ENCODE measurements at regions not wholly inside any gene's neighbourhood (a gene's known extent, or its start where the extent isn't known, plus 50 kb on each side); places are given as distances from the start of the nearest gene placed in this dataset.

DNA sequence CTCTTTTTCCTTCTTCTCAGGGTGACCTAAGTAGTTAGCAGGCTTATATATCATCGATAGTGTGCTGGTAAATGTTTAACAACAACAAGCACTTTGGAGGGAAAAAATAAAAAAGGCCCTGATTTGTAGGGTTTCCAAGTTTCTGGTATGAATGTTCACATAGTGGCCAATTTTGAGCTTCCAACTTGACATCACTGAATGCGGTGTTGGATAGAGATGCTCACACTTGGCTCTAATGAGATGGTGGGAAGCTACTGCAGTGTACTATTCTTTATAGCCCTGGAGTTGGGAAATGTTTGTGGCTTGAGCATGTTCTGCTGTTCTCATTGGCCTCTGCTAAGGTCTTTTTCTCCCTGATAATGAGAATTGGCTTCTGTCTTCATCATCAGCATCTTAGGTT lies 875.3 kb downstream of the PCDH7 start:
- no peaks in the 10 kb centered on the region for H3K4me1 ChIP-seq
- peak in 1 of 2 donors; percentile 42 for DNase-seq
- H3K27ac ChIP-seq: no peak overlapping the region
- no peak for TF ChIP-seq CTCF (IDR thresholded peaks at IDR 0.05)
- no peak for TF ChIP-seq POLR2AphosphoS5 (IDR thresholded peaks at IDR 0.05)
- no peak for TF ChIP-seq EP300 (IDR thresholded peaks at IDR 0.05)
- no peak for TF ChIP-seq POLR2A (IDR thresholded peaks at IDR 0.05)
- H3K27me3 ChIP-seq: no peaks in the 10 kb centered on the region
- no peaks in the 10 kb centered on the region for H3K9me3 ChIP-seq
- no peak overlapping the region for H3K4me3 ChIP-seq
- H3K36me3 ChIP-seq: no peaks in the 10 kb centered on the region
- 75 to 89% (median 83%) methylated on average over 2 of the region's 2 CpGs for WGBS, 5 donors
- intact Hi-C loops (cut with DNase I; ENCODE audit: low total_unique reads): no loop called here

DNA sequence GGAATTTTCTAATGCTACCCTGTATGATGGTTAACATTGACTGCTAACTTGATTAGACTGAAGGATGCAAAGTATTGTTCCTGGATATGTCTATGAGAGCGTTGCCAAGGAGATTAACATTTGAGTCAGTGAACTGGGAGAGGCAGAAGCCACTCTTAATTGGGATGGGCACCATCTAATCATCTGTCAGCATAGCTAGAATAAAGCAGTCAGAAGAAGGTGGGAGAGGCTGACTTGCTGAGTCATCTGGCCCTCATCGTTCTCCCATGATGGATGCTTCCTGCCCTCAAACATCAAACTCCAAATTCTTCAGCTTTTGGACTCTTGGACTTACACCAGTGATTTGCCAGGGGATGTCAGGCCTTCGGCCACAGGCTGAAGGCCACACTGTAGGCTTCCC lies 878.5 kb downstream of the PCDH7 start:
- Histone ChIP-seq H3K9me3 (no peaks in the 10 kb centered on the region), H3K27me3 (no peaks in the 10 kb centered on the region), H3K4me3 (no peak overlapping the region), H3K27ac (no peak overlapping the region), H3K36me3 (no peaks in the 10 kb centered on the region), H3K4me1 (no peaks in the 10 kb centered on the region)
- intact Hi-C loops (cut with DNase I; ENCODE audit: low total_unique reads): no loop called here
- DNase-seq: no peak
- TF ChIP-seq CTCF (IDR thresholded peaks at IDR 0.05): no peak
- TF ChIP-seq POLR2AphosphoS5 (IDR thresholded peaks at IDR 0.05): no peak
- TF ChIP-seq EP300 (IDR thresholded peaks at IDR 0.05): no peak
- TF ChIP-seq POLR2A (IDR thresholded peaks at IDR 0.05): no peak
- 76 to 90% (median 82%) methylated on average over 3 of the region's 3 CpGs for WGBS, 5 donors

DNA sequence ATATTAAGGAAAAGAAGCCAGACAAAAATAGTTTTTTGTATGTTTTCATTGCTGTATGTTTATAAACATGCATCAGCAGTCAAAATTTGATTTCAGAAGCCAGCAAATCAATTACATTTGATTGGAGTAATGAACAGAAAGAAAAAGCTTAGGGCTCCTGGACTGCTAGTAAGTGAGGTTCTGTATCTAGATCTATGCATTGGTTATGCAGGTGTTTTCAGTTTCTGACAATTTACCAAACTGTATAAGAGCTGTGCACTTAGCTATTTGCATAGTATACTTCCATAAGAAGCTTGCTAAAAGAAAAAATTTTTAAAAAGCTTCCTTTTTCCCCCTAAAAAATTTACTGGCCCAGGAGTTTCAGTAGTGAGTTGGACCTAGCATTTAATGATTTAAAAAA lies 881.6 kb downstream of the PCDH7 start:
- intact Hi-C loops (cut with DNase I; ENCODE audit: low total_unique reads): no loop called here
- H3K4me1 ChIP-seq: no peaks in the 10 kb centered on the region
- no peak overlapping the region for H3K27ac ChIP-seq
- H3K4me3 ChIP-seq: no peak overlapping the region
- H3K9me3 ChIP-seq: no peaks in the 10 kb centered on the region
- no peaks in the 10 kb centered on the region for H3K36me3 ChIP-seq
- no peaks in the 10 kb centered on the region for H3K27me3 ChIP-seq
- no peak for DNase-seq
- TF ChIP-seq POLR2A (IDR thresholded peaks at IDR 0.05): no peak
- TF ChIP-seq POLR2AphosphoS5 (IDR thresholded peaks at IDR 0.05): no peak
- TF ChIP-seq CTCF (IDR thresholded peaks at IDR 0.05): no peak
- TF ChIP-seq EP300 (IDR thresholded peaks at IDR 0.05): no peak

DNA sequence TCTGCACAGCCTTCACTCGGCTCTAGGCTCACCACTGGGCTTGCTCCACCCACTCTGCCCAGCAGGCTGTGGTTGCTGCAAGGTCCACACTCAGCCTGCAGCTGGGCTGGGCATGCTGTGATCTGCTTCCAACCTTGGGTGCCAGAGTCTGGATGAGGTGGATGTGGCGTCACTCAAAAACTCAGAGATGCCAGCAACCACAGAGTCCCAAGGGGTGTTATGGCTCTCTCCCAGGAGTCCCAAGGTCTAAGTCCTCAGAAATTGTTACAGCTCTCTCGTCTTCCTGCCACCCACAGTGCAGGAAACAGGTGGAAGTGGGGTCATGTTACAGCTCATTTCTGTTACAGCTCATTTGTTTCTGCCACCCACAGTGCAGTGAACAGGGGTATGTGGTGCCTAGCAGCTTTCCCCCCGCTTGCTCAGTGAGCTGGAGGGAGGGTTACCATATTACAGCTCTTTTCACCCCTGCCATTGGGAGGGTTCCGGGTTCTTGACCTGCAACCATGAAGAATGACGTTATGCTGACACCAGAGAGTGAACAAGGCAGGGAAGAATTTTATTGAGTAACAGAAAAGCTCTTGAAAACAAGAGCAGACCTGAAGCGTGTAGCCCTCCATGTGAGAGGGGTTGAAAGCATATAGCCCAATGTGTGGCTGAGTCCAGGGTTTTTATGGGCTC lies 893.9 kb downstream of the PCDH7 start:
- no peak overlapping the region for H3K4me3 ChIP-seq
- TF ChIP-seq POLR2AphosphoS5 (IDR thresholded peaks at IDR 0.05) (no peak), CTCF (IDR thresholded peaks at IDR 0.05) (no peak), EP300 (IDR thresholded peaks at IDR 0.05) (no peak), POLR2A (IDR thresholded peaks at IDR 0.05) (no peak)
- intact Hi-C loops (cut with DNase I; ENCODE audit: low total_unique reads): no loop called here
- H3K27ac ChIP-seq: no peak overlapping the region
- 69 to 84% (median 81%) methylated on average over 7 of the region's 7 CpGs for WGBS, 5 donors
- H3K9me3 ChIP-seq: no peaks in the 10 kb centered on the region
- no peaks in the 10 kb centered on the region for H3K36me3 ChIP-seq
- no peak for DNase-seq
- no peaks in the 10 kb centered on the region for H3K27me3 ChIP-seq
- H3K4me1 ChIP-seq: no peaks in the 10 kb centered on the region

All from stomach (tissue), 8 donors.